K562 (cell line): ENCODE measurements at regions not wholly inside any gene's neighbourhood (a gene's known extent, or its start where the extent isn't known, plus 50 kb on each side); places are given as distances from the start of the nearest gene placed in this dataset.

Source experiments
- EP300 ChIP-seq: IDR thresholded peaks from 2 replicates; pipeline ENCODE4 v1.6.1; 2012; ENCODE audit warnings: low read length, improper control_type of control experiment
- ESRRA ChIP-seq: fragments of 450-650 bp; IDR thresholded peaks from 2 replicates; pipeline ENCODE4 v1.6.1; 2014; ENCODE audit warnings: low read depth, mild to moderate bottlenecking, moderate library complexity, borderline replicate concordance
- EZH2 ChIP-seq: IDR thresholded peaks from 2 replicates; pipeline ENCODE4 v1.6.1; 2012; ENCODE audit warnings: low read depth, mild to moderate bottlenecking, inconsistent platforms, low read length, borderline replicate concordance
- FOXK1 ChIP-seq: sonication (generic); formaldehyde crosslinking; IDR thresholded peaks from 2 replicates; pipeline ENCODE4 v1.8.0; 2022; ENCODE audit warnings: missing genetic modification reagents, mild to moderate bottlenecking, borderline replicate concordance
- NR2C2 ChIP-seq, 2 experiments: fragments of 200-800 bp in 1 of 2; sonication (Bioruptor generic) in 1 of 2; sonication (generic) in 1 of 2; formaldehyde crosslinking in 1 of 2; IDR thresholded peaks; 2 replicates each; pipeline versions ENCODE4 v1.6.1 to v1.8.0; 2016 to 2022; ENCODE audit warnings: mild to moderate bottlenecking in 1 of 2, missing compliant biosample characterization in 1 of 2, missing genetic modification characterization in 1 of 2, missing genetic modification reagents in 1 of 2
- POLR2AphosphoS2 ChIP-seq: IDR thresholded peaks from 2 replicates; pipeline ENCODE4 v1.6.1; 2012; ENCODE audit warnings: low read length, improper control_type of control experiment
- RAD21 ChIP-seq, 2 experiments: fragments of 250-450 bp in 1 of 2; fragments of 450-650 bp in 1 of 2; sonication (Bioruptor Pico) in 1 of 2; formaldehyde crosslinking in 1 of 2; IDR thresholded peaks in 1 of 2; conservative IDR thresholded peaks in 1 of 2; 2 replicates each; pipeline versions ENCODE4 v1.4.0 to v1.8.0; 2020 to 2022; ENCODE audit warnings: mild to moderate bottlenecking in 2 of 2, moderate library complexity in 1 of 2
- REST ChIP-seq, 2 experiments: fragments of 450-650 bp; formaldehyde crosslinking in 1 of 2; IDR thresholded peaks; 2 replicates each; pipeline versions ENCODE4 v1.4.0 to v1.6.1; 2014 to 2020; ENCODE audit warnings: mild to moderate bottlenecking in 2 of 2, borderline replicate concordance in 1 of 2, low read depth in 1 of 2
- TAF15 ChIP-seq: fragments of 200-400 bp; formaldehyde crosslinking; IDR thresholded peaks from 2 replicates; pipeline ENCODE4 v1.6.1; 2017; ENCODE audit warnings: mild to moderate bottlenecking, low read depth, low read length, moderate library complexity

- TF ChIP-seq RAD21 (CRISPR knock-in tag; conservative IDR thresholded peaks at IDR 0.05 in 1 of 2, IDR thresholded peaks at IDR 0.05 in 1 of 2): no peak
- TF ChIP-seq EZH2: no peak
- no peak for TF ChIP-seq EP300
- TF ChIP-seq FOXK1 (CRISPR knock-in tag): no peak
- TF ChIP-seq REST (IDR thresholded peaks at IDR 0.05; ENCODE audit: borderline replicate concordance): no peak
- no peak for TF ChIP-seq REST (CRISPR knock-in tag; IDR thresholded peaks at IDR 0.05; ENCODE audit: low read depth)
- no peak for TF ChIP-seq ESRRA
- no peak for TF ChIP-seq TAF15
- no peak for TF ChIP-seq POLR2AphosphoS2
- no peak for TF ChIP-seq NR2C2 (CRISPR knock-in tag; IDR thresholded peaks at IDR 0.05)
- TF ChIP-seq NR2C2 (tag; IDR thresholded peaks at IDR 0.05): no peak
Measured at GRCh38 chr5:3742750-3743149, 147.1 kb downstream of the IRX1 start.
